ENCODE measurements at regions not wholly inside any gene's neighbourhood (a gene's known extent, or its start where the extent isn't known, plus 50 kb on each side); places are given as distances from the start of the nearest gene placed in this dataset.

- TF ChIP-seq CTCF (conservative IDR thresholded peaks at IDR 0.05 in 1 of 2, IDR thresholded peaks at IDR 0.05 in 1 of 2; ENCODE audit: extremely low read depth in 1 of 2, insufficient read depth in 1 of 2, low read depth in 1 of 2, low read length in 2 of 2) (no peak), EZH2 (IDR thresholded peaks at IDR 0.05; ENCODE audit: borderline replicate concordance, low read length) (no peak)
These were observed 149.3 kb downstream of the GJA1 start for GRCh38 chr6:121584586-121585369.
